ENCODE measurements at regions not wholly inside any gene's neighbourhood (a gene's known extent, or its start where the extent isn't known, plus 50 kb on each side); places are given as distances from the start of the nearest gene placed in this dataset.
"Not testable (repeated sequence)": the region's sequence is repeated elsewhere in the genome, so short reads cannot be mapped to it uniquely, and the experiment has no call there.

DNA sequence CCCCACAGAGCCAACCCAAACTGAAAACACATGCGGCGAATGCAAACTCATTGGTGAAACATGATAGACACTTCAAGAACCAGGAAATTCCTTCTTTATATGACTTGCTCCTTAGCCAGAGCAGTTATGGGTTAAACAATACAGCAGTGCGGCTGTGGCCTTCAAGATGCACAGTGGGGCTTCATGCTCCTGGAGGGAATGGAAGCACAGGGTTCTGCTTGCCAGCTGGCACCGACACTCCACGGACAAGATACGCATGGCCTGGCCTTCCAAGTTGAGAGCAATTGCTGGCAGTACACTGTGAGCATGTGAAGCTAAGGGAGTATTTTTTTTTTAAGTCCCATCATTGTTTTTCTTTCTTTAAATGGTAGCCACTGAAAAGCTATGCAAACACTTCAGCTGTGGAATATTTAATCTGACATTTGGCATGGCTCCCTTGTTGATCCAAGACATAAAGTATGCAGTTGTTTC, 451.6 kb upstream of the CD180 start:
- DNase-seq (ENCODE audit: low read depth) = peak; percentile 41

DNA sequence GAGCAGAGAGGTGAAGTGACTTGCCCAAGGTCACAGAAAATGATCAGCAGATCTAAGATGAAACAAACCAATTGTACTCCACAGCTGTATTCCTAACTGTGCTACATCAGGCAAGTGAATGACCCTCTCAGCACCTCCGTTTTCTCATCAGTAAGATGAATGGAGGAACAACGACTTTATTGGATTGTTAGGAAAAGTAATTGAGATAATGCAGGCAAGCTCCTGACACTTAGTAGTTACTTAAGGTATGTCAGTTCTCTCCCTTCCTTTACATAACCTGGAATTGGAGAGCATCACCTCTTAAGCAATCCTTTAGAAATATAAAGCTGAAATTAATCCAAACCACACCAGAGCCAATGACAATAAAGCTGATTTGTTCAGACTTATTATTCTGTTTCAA, 451.2 kb upstream of the CD180 start:
- DNase-seq (ENCODE audit: low read depth) = no peak

DNA sequence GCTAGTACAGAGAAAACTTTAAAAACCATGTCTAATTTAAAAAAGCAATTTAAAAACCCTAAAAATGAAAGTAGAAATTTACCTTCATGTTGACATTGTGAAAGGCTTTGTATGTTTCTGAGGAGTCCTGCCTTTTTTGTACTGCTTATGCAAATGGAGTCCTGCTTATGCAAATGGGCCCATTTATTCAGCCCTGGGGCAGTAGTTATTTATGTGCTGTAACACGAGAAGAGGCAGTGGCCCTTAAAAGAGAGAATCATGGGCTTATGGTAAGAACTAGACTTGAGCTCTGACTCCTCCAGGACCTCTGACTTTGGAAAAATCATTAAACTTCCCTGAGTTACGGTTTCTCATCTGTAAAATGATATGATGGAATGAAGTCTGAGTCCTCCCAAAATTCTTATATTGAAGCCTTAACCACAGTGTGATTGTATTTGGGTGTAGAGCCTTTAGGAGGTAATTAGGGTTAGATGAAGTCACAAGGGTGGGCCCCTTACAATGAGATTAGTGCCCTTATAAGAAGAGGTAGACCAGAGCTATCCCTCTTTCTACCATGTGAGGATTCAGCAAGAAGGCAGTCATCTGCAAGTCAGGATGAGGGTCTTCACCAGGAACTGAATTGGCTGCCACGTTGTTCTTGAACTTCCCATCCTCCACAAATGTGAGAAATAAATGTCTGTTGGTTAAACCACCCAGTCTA, 447.8 kb upstream of the CD180 start:
- peak; percentile 17 for DNase-seq (ENCODE audit: low read depth)

GRCh38 chr5:67643536-67643935, 446.9 kb upstream of the CD180 start:
- no peak for DNase-seq (ENCODE audit: low read depth)

GRCh38 chr5:67639976-67640375, 443.4 kb upstream of the CD180 start:
- DNase-seq (ENCODE audit: low read depth) = no peak

GRCh38 chr5:67639313-67639712, 442.7 kb upstream of the CD180 start:
- no peak for DNase-seq (ENCODE audit: low read depth)

- no peak for DNase-seq (ENCODE audit: low read depth)
Measured at GRCh38 chr5:67636850-67637524, 440.4 kb upstream of the CD180 start.

DNA sequence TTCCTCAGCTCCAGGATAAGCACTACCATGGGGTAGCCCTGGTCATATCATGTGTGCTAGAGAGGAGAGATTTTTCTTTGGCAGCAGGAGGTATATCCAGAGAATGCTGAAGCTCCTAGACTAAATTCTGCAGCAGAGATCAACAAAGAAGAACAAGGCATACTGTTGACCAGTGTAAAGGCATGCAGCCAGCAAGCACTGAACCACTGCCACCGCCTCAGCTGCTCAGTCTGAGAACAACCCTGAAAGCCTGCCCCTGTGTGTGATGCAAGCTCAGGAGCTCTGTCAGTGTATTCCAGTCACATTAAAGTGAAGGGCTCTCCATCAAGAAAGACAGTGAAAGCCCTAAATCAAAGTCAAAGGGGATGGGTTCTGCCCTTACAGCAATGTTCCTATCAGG, 439.5 kb upstream of the CD180 start:
- DNase-seq (ENCODE audit: low read depth) = no peak

DNA sequence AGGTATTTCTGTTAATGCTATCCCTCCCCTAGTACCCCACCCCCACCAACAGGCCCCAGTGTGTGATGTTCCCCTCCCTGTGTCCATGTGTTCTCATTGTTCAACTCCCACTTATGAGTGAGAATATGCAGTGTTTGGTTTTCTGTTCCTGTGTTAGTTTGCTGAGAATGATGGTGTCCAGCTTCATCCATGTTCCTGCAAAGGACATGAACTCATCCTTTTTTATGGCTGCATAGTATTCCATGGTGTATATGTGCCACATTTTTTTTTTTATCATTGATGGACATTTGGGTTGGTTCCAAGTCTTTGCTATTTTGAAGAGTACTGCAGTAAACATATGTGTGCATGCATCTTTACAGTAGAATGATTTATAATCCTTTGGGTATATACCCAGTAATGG, 430.5 kb upstream of the CD180 start:
- DNase-seq (ENCODE audit: low read depth) = not testable (repeated sequence)

DNA sequence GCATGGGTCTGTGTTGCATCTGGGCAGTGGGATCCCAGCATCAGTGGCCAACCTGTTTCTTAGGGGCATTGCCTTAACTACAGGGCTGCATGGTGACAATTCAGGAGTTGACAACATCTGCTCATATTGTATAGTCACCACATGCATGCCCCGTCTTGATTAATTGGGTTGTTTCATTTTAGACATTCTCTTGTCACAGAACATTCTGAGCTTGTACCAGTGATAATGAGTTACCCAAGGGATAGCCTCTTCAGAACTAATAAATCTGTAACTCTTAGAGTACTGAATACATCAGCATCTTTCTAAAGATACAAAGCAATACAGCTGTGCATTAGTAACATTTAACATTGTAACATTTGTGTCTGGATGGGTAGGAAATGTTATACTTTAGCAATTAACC, 426.5 kb upstream of the CD180 start:
- DNase-seq (ENCODE audit: low read depth) = no peak

DNA sequence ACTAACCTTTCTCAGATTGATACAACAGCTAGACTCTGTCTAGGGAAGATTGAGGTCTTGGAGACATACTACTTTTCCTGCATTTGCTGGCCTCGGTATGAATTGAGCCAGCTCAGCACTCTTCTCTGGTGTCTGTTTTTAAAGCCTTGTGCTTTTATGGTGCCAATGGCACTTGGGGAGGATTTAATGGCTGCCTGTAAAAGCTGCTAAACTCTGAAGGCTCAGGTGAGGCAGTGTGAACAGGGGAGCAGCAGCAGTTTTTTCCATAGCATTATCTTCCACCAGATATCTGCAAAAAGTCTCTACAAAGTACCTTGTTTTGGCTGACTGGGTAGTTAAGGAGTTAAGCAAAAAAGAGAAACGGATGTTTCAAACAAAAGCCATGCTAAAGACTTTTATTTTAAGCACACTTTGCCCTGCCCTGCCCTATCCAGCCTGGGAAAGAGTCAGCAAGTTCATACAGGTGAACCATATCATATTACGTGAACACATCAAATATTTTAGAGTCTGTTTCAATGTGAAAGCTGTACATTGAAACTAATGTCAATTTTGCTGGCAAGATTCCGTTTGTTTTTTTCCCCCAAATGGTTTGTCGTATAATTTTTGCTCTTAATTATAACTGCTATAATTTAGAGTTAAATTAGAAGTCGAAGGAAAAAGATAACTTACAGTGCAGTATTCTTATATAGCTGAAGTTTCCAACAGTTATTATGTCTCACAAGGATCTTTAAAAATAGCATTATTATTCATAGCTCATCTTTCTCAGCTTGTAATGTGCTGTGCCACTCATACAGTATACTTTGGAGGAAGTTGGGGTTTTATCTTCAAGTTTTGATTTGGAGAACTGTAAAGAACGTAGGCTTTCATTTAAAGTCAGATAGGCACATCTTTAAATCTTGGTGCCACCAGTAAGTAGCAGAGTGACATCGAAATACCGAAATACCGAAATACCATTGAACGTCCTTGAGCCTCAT, 424.1 kb upstream of the CD180 start:
- no peak for DNase-seq (ENCODE audit: low read depth)

DNA sequence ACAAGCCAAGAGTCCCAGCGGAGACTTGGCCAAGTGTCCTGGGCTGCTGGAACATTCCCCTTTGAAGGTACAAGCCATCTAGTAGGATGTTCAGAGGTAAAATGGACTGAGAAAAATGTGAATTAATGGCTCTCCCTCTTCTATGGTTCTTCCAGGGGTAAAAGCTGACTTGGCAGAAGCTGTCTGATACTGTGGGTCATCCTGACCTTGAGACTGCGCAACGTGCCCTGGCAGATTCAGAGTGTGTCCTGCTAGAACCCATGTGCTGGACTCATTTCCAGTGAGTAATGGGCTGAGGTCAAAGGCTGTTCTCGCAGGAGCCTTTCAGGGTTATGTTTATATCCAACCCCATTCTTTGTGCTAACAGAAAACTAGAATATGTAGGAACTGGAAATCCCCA, 423.0 kb upstream of the CD180 start:
- no peak for DNase-seq (ENCODE audit: low read depth)

- no peak for DNase-seq (ENCODE audit: low read depth)
Measured at GRCh38 chr5:67619235-67619634, 422.6 kb upstream of the CD180 start.

DNA sequence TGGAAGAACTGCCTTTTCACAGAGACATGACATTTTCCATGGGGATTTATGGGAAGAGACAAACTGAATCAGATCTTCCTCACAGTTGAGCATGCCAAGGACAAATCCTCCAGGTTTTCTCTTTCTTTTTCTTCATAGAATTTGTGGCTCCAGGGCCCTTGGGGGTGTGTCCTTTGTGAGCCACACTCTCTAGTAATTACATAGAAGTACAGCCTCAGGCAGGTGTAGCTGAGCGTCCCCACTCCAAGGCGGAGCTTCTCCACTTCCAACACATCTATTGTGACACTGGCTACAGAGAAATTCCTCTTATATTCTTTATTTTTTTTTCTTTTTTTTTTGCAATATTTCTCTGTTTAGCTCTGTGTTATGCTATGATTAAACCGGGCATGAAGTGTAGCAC, 420.5 kb upstream of the CD180 start:
- no peak for DNase-seq (ENCODE audit: low read depth)

GRCh38 chr5:67612961-67613360, 416.4 kb upstream of the CD180 start:
- DNase-seq (ENCODE audit: low read depth) = no peak

DNA sequence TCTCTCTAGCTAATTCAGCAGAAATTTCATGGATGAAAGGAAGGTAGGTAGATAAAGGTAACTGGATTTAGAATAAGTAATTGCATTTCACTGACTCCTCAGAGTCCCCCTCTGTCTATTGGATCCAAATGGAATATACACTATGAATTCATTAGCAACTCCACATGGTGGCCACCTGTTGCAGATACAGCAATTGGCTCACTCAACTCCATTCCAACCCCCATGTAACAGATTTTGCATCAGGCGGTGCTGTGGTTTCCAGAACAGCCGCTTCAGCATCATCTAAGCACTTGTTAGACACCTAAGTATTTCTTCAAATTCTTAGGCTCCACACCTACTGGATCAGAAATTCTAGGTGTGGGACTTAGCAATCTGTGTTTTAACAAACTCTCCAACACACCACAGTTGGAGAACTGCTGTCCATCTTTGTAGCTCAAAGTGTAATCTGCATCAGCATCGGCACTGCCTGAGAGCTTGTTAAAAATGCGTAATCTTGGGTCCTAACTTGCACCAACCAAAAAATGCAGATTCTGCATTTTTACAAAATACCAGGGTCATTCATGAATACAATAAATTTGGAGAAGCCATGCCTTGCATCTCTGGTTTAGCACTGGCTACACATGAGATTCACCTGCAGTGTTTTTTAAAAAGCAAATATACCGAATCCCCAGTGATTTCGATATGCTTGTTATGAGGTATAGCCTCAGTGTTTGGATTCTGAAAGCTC, 413.8 kb upstream of the CD180 start:
- DNase-seq (ENCODE audit: low read depth) = no peak

- no peak for DNase-seq (ENCODE audit: low read depth)
Measured at GRCh38 chr5:67607958-67608357, 411.4 kb upstream of the CD180 start.

DNA sequence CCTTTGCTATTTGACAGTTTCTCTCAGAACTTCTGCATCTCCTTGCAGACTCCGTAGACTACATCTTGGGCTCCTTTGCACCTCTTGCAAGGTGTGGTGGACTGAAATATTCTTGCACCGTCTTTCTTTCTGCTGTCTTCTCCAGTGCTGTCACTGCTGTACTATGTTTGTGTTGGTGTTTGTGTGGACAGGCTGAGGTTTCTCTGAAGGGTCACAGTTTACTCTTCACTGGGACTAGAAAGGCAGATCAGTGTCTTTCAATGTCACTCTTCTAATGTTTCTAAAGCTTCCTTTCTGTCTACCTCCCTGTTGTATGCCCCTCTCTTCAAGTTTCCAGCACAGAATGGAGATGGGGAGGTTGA, 410.0 kb upstream of the CD180 start:
- DNase-seq (ENCODE audit: low read depth) = no peak

- DNase-seq (ENCODE audit: low read depth) = peak; percentile 11
Measured at GRCh38 chr5:67605730-67606585, 409.4 kb upstream of the CD180 start.

DNA sequence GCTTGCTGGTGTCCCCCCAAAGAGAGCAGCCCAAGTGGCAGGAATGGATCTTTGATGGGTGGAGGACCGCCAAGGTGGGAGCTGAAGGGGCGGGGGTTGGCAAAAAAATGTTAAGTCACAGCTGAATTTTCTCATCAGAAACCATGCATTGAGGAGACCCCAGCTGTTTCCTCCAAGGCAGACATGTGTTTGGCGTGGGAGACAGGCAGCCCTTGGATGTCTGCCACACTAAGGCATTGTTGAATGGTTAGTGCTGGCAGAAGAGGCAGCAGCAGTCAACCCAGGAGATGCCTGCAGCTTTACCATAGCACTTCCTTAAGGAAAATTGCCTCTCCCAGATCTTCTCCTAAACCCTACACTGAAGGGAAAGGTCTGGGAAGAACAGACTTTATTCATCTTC, 394.9 kb upstream of the CD180 start:
- no peak for DNase-seq (ENCODE audit: low read depth)

GRCh38 chr5:67588389-67588788, 391.8 kb upstream of the CD180 start:
- no peak for DNase-seq (ENCODE audit: low read depth)

All from renal cortical epithelial cell (primary cell).